HepG2 (cell line): ENCODE measurements at regions not wholly inside any gene's neighbourhood (a gene's known extent, or its start where the extent isn't known, plus 50 kb on each side); places are given as distances from the start of the nearest gene placed in this dataset.

Experiments used
- CEBPG ChIP-seq: IDR thresholded peaks from 2 replicates; pipeline ENCODE4 v1.6.1; 2016
- HOMEZ ChIP-seq: IDR thresholded peaks from 2 replicates; pipeline ENCODE4 v1.6.1; 2016; ENCODE audit warnings: low read depth
- NAIF1 ChIP-seq: sonication (generic); formaldehyde crosslinking; IDR thresholded peaks from 2 replicates; pipeline ENCODE4 v1.5.0; 2020; ENCODE audit warnings: mild to moderate bottlenecking, missing genetic modification reagents, borderline replicate concordance
- PLRG1 ChIP-seq: fragments of 450-650 bp; conservative IDR thresholded peaks from 2 replicates; pipeline ENCODE4 v1.6.1; 2016
- RNF2 ChIP-seq: fragments of 450-650 bp; conservative IDR thresholded peaks from 2 replicates; pipeline ENCODE4 v1.6.1; 2016; ENCODE audit warnings: low read depth
- ZBTB4 ChIP-seq: sonication (generic); formaldehyde crosslinking; IDR thresholded peaks from 2 replicates; pipeline ENCODE4 v1.4.0; 2020; ENCODE audit warnings: missing genetic modification reagents, mild to moderate bottlenecking, borderline replicate concordance
- ZNF407 ChIP-seq: sonication (generic); formaldehyde crosslinking; IDR thresholded peaks from one replicate; pipeline ENCODE4 v1.5.1; 2020; ENCODE audit warnings: mild to moderate bottlenecking, missing genetic modification reagents; ENCODE audit errors: not compliant biosample characterization
- ZNF605 ChIP-seq: sonication (generic); formaldehyde crosslinking; IDR thresholded peaks from 2 replicates; pipeline ENCODE4 v1.8.0; 2022; ENCODE audit warnings: mild to moderate bottlenecking, missing genetic modification reagents
- ZNF674 ChIP-seq: sonication (generic); formaldehyde crosslinking; IDR thresholded peaks from 2 replicates; pipeline ENCODE4 v1.5.0; 2020; ENCODE audit warnings: low read depth, mild to moderate bottlenecking, missing genetic modification reagents
- ZNF746 ChIP-seq: sonication (generic); formaldehyde crosslinking; IDR thresholded peaks from 2 replicates; pipeline ENCODE4 v1.8.0; 2022; ENCODE audit warnings: mild to moderate bottlenecking, missing genetic modification reagents

GRCh38 chr13:89943139-89943538, 1404.3 kb upstream of the MIR17HG start (continued):
- no peak for TF ChIP-seq ZNF407 (CRISPR knock-in tag)
- no peak for TF ChIP-seq ZNF746 (CRISPR knock-in tag)
- TF ChIP-seq HOMEZ (CRISPR knock-in tag), result no peak
- no peak for TF ChIP-seq PLRG1
- TF ChIP-seq ZBTB4 (CRISPR knock-in tag), result no peak
- TF ChIP-seq NAIF1, result no peak
- no peak for TF ChIP-seq RNF2
- TF ChIP-seq ZNF674 (CRISPR knock-in tag), result no peak
- TF ChIP-seq CEBPG (CRISPR knock-in tag), result no peak
- TF ChIP-seq ZNF605 (CRISPR knock-in tag), result no peak
